GM19397 (cell line): ENCODE measurements at regions not wholly inside any gene's neighbourhood (a gene's known extent, or its start where the extent isn't known, plus 50 kb on each side); places are given as distances from the start of the nearest gene placed in this dataset.
"Not testable (repeated sequence)": the region's sequence is repeated elsewhere in the genome, so short reads cannot be mapped to it uniquely, and the experiment has no call there.

ENCODE experiments used
- ATAC-seq: cut with Tn5 transposase; IDR thresholded peaks from one replicate; pipeline ENCODE4 v1.9.1; 2021; ENCODE audit warnings: mild to moderate bottlenecking, moderate library complexity; ENCODE audit not compliant: unreplicated experiment

- ATAC-seq: no peak
Measured at GRCh38 chr9:83191154-83191553, 128.2 kb upstream of the RASEF start.

- not testable (repeated sequence) for ATAC-seq
Measured at GRCh38 chr9:83189026-83189425, 126.1 kb upstream of the RASEF start.

GRCh38 chr9:83188277-83188676, 125.3 kb upstream of the RASEF start:
- no peak for ATAC-seq

- no peak for ATAC-seq
Measured at GRCh38 chr9:83186155-83186737, 123.3 kb upstream of the RASEF start.

GRCh38 chr9:83185488-83186154, 122.7 kb upstream of the RASEF start:
- no peak for ATAC-seq

GRCh38 chr9:83183621-83184020, 120.7 kb upstream of the RASEF start:
- ATAC-seq: no peak

GRCh38 chr9:83182071-83182470, 119.1 kb upstream of the RASEF start:
- no peak for ATAC-seq

GRCh38 chr9:83178717-83179116, 115.8 kb upstream of the RASEF start:
- no peak for ATAC-seq

- no peak for ATAC-seq
Measured at GRCh38 chr9:83177747-83178146, 114.8 kb upstream of the RASEF start.

- no peak for ATAC-seq
Measured at GRCh38 chr9:83167126-83167525, 104.2 kb upstream of the RASEF start.

GRCh38 chr9:83166372-83166771, 103.4 kb upstream of the RASEF start:
- ATAC-seq: no peak

GRCh38 chr9:83155733-83156132, 92.8 kb upstream of the RASEF start:
- ATAC-seq: no peak

GRCh38 chr9:83154821-83155220, 91.9 kb upstream of the RASEF start:
- ATAC-seq: no peak

GRCh38 chr9:83154087-83154736, 91.3 kb upstream of the RASEF start:
- peak; percentile 93 for ATAC-seq

- ATAC-seq: no peak
Measured at GRCh38 chr9:83153030-83153429, 90.1 kb upstream of the RASEF start.

GRCh38 chr9:83151627-83152137, 88.7 kb upstream of the RASEF start:
- no peak for ATAC-seq

- ATAC-seq: no peak
Measured at GRCh38 chr9:83147315-83148149, 84.6 kb upstream of the RASEF start.

- ATAC-seq: no peak
Measured at GRCh38 chr9:83146325-83146724, 83.4 kb upstream of the RASEF start.

GRCh38 chr9:83144492-83144891, 81.5 kb upstream of the RASEF start:
- no peak for ATAC-seq

- no peak for ATAC-seq
Measured at GRCh38 chr9:83142389-83142788, 79.4 kb upstream of the RASEF start.

- ATAC-seq: no peak
Measured at GRCh38 chr9:83141887-83142286, 78.9 kb upstream of the RASEF start.
